Esophagus muscularis mucosa (tissue), 3 donors: ENCODE measurements at regions not wholly inside any gene's neighbourhood (a gene's known extent, or its start where the extent isn't known, plus 50 kb on each side); places are given as distances from the start of the nearest gene placed in this dataset.

Source experiments
- POLR2A ChIP-seq: fragments of 450-650 bp; IDR thresholded peaks from one replicate; pipeline ENCODE4 v1.6.1; 2017; ENCODE audit warnings: antibody characterized with exemption, moderate library complexity, mild to moderate bottlenecking, low read depth
- POLR2AphosphoS5 ChIP-seq, 2 donors: sonication (generic); formaldehyde crosslinking; IDR thresholded peaks; one replicate each; pipeline ENCODE4 v1.6.1; 2017; ENCODE audit warnings: antibody characterized with exemption in 2 of 2
- TF ChIP-seq, protein P1 (sequence below), 3 experiments: fragments of 200-600 bp in 2 of 3; fragments of 450-650 bp in 1 of 3; sonication (generic) in 2 of 3; IDR thresholded peaks; one replicate each; pipeline ENCODE4 v1.5.1; 2017 to 2019; ENCODE audit warnings: antibody characterized with exemption in 3 of 3, mild to moderate bottlenecking in 2 of 3, moderate library complexity in 1 of 3

DNA sequence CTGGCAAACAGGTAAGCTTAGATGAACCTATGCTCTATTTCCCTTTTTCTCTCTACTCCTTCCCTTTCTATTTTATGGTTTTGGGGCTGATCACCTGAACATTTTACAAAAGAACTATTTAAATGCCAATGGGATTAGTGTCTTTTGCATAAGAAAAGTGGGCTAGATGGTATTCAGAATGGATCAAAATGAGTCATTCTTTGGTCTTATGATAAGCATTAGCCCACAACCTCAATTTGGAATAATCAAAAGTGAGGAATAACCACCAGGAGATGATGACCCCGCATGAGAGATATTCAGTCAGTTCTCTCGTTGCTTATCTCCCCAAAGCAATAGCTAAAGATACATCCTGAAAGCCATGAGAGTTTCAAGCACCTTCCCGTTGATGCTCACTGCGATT, 399.0 kb upstream of the CADM1 start:
- TF ChIP-seq, protein P1, sequence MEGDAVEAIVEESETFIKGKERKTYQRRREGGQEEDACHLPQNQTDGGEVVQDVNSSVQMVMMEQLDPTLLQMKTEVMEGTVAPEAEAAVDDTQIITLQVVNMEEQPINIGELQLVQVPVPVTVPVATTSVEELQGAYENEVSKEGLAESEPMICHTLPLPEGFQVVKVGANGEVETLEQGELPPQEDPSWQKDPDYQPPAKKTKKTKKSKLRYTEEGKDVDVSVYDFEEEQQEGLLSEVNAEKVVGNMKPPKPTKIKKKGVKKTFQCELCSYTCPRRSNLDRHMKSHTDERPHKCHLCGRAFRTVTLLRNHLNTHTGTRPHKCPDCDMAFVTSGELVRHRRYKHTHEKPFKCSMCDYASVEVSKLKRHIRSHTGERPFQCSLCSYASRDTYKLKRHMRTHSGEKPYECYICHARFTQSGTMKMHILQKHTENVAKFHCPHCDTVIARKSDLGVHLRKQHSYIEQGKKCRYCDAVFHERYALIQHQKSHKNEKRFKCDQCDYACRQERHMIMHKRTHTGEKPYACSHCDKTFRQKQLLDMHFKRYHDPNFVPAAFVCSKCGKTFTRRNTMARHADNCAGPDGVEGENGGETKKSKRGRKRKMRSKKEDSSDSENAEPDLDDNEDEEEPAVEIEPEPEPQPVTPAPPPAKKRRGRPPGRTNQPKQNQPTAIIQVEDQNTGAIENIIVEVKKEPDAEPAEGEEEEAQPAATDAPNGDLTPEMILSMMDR (IDR thresholded peaks at IDR 0.05): no peak
- TF ChIP-seq POLR2A (no peak), POLR2AphosphoS5 (IDR thresholded peaks at IDR 0.05) (no peak)
